IMR-90 (cell line): ENCODE measurements at regions not wholly inside any gene's neighbourhood (a gene's known extent, or its start where the extent isn't known, plus 50 kb on each side); places are given as distances from the start of the nearest gene placed in this dataset.

Experiments
- ATAC-seq: fragments of 200-7000 bp; cut with Tn5 transposase; 2 replicates; pipeline ENCODE4 v1.9.1; 2020; ENCODE audit warnings: low read depth, mild to moderate bottlenecking, moderate library complexity
- BruUV-seq: library from RNA; stranded (reverse); fragments of 400-500 nt; replicated peaks from 2 replicates; lab custom pipeline; 2021; lab: Mats Ljungman, UMichigan
- CTCF ChIA-PET: fragments of 300-600 bp; formaldehyde crosslinking; extraction: SDS; loops from one replicate; lab custom pipeline; 2021; ENCODE audit warnings: antibody characterized with exemption; lab: Yijun Ruan, JAX
- POLR2A ChIA-PET: fragments of 300-600 bp; sonication (Branson Sonifier 250); formaldehyde crosslinking; loops from one replicate; lab custom pipeline; 2022; ENCODE audit warnings: antibody characterized with exemption; ENCODE audit not compliant: unreplicated experiment; lab: Charles Lee
- DNase-seq: peaks from one replicate; pipeline ENCODE4 v3.0.0; 2013
- H2AFZ ChIP-seq: replicated peaks from 2 replicates; pipeline ENCODE3; 2013; ENCODE audit warnings: low read length, mild to moderate bottlenecking; ENCODE audit not compliant: poor library complexity
- H2AK5ac ChIP-seq: 2 replicates; pipeline ENCODE4 v1.6.1; 2013; ENCODE audit warnings: low read depth, low read length, inconsistent platforms
- H2AK9ac ChIP-seq: replicated peaks from 2 replicates; pipeline ENCODE3; 2013; ENCODE audit warnings: mild to moderate bottlenecking, low read depth, low read length, moderate library complexity; ENCODE audit not compliant: poor library complexity
- H2BK120ac ChIP-seq: 2 replicates; pipeline ENCODE4 v1.6.1; 2013; ENCODE audit warnings: low read depth, low read length, inconsistent platforms
- H2BK15ac ChIP-seq: 3 replicates; pipeline ENCODE4 v1.6.1; 2013; ENCODE audit warnings: low read depth, low read length, inconsistent platforms
- H2BK20ac ChIP-seq: 2 replicates; pipeline ENCODE4 v1.6.1; 2013; ENCODE audit warnings: low read depth, mild to moderate bottlenecking, inconsistent platforms, low read length, moderate library complexity
- H2BK5ac ChIP-seq: 2 replicates; pipeline ENCODE4 v1.6.1; 2013; ENCODE audit warnings: mild to moderate bottlenecking, low read depth, low read length, inconsistent platforms; ENCODE audit not compliant: poor library complexity, severe bottlenecking
- H3K14ac ChIP-seq: replicated peaks from 2 replicates; pipeline ENCODE4 v1.6.1; 2013; ENCODE audit warnings: low read depth, low read length, inconsistent platforms
- H3K18ac ChIP-seq: 2 replicates; pipeline ENCODE4 v1.6.1; 2013; ENCODE audit warnings: low read depth, low read length, control low read depth
- H3K23ac ChIP-seq: 2 replicates; pipeline ENCODE4 v1.6.1; 2013; ENCODE audit warnings: low read depth, low read length, inconsistent platforms
- H3K27ac ChIP-seq: 2 replicates; pipeline ENCODE4 v1.5.1; 2013; ENCODE audit warnings: mild to moderate bottlenecking, control low read depth, low read length; ENCODE audit not compliant: insufficient read depth
- H3K27me3 ChIP-seq: 2 replicates; pipeline ENCODE4 v1.6.1; 2013; ENCODE audit warnings: low read length; ENCODE audit not compliant: control insufficient read depth, insufficient read depth
- H3K36me3 ChIP-seq: 2 replicates; pipeline ENCODE4 v1.6.1; 2013; ENCODE audit warnings: low read length, mixed read lengths; ENCODE audit not compliant: control insufficient read depth, insufficient read depth
- H3K4ac ChIP-seq: 2 replicates; pipeline ENCODE4 v1.6.1; 2013; ENCODE audit warnings: low read depth, low read length, inconsistent platforms
- H3K4me1 ChIP-seq: 2 replicates; pipeline ENCODE4 v1.6.1; 2013; ENCODE audit warnings: low read length, mixed read lengths; ENCODE audit not compliant: control insufficient read depth, insufficient read depth
- H3K4me2 ChIP-seq: 2 replicates; pipeline ENCODE4 v1.6.1; 2013; ENCODE audit warnings: low read depth, mild to moderate bottlenecking, control low read depth, low read length, moderate library complexity
- H3K4me3 ChIP-seq: 2 replicates; pipeline ENCODE4 v1.5.1; 2013; ENCODE audit warnings: low read depth, mild to moderate bottlenecking, control low read depth, low read length, moderate library complexity; ENCODE audit not compliant: insufficient read depth
- H3K56ac ChIP-seq: 2 replicates; pipeline ENCODE4 v1.6.1; 2013; ENCODE audit warnings: low read length, inconsistent platforms; ENCODE audit not compliant: insufficient read depth; ENCODE audit errors: extremely low read depth
- H3K79me1 ChIP-seq, 2 experiments: 2 replicates each; pipeline ENCODE4 v1.6.1; 2013; ENCODE audit warnings: low read length in 2 of 2, inconsistent platforms in 1 of 2, low read depth in 1 of 2
- H3K9ac ChIP-seq: 2 replicates; pipeline ENCODE4 v1.6.1; 2013; ENCODE audit warnings: low read depth, low read length, control low read depth
- H3K9me1 ChIP-seq: 2 replicates; pipeline ENCODE4 v1.6.1; 2013; ENCODE audit warnings: low read length, inconsistent platforms; ENCODE audit not compliant: insufficient read depth
- H3K9me3 ChIP-seq: 2 replicates; pipeline ENCODE4 v1.6.1; 2013; ENCODE audit warnings: low read length; ENCODE audit not compliant: control insufficient read depth, insufficient read depth
- H4K20me1 ChIP-seq: 2 replicates; pipeline ENCODE4 v1.6.1; 2013; ENCODE audit warnings: low read length, inconsistent platforms; ENCODE audit not compliant: insufficient read depth
- H4K5ac ChIP-seq: 2 replicates; pipeline ENCODE4 v1.6.1; 2013; ENCODE audit warnings: mild to moderate bottlenecking, low read depth, low read length, control low read depth
- H4K8ac ChIP-seq, 2 experiments: 2 replicates each; pipeline ENCODE4 v1.6.1; 2013; ENCODE audit warnings: low read depth in 2 of 2, low read length in 2 of 2, control low read depth in 1 of 2, inconsistent platforms in 1 of 2
- H4K91ac ChIP-seq: 2 replicates; pipeline ENCODE4 v1.6.1; 2013; ENCODE audit warnings: low read depth, low read length, inconsistent platforms; ENCODE audit not compliant: insufficient read depth
- BHLHE40 ChIP-seq: fragments of 150-350 bp; IDR thresholded peaks from 2 replicates; pipeline ENCODE4 v1.6.1; 2016; ENCODE audit warnings: mild to moderate bottlenecking, low read depth, low read length
- CEBPB ChIP-seq: IDR thresholded peaks from 2 replicates; pipeline ENCODE4 v1.6.1; 2012; ENCODE audit warnings: low read depth, low read length, improper control_type of control experiment
- CHD1 ChIP-seq: IDR thresholded peaks from 2 replicates; pipeline ENCODE4 v1.6.1; 2012; ENCODE audit warnings: low read depth, low read length, improper control_type of control experiment
- ELK1 ChIP-seq: fragments of 150-350 bp; IDR thresholded peaks from 2 replicates; pipeline ENCODE4 v1.6.1; 2016; ENCODE audit warnings: low read depth, mild to moderate bottlenecking, low read length, moderate library complexity, borderline replicate concordance
- FOS ChIP-seq: fragments of 150-350 bp; IDR thresholded peaks from 2 replicates; pipeline ENCODE4 v1.6.1; 2016; ENCODE audit warnings: low read depth, low read length
- MAFK ChIP-seq: IDR thresholded peaks from 2 replicates; pipeline ENCODE4 v1.6.1; 2012; ENCODE audit warnings: low read depth, low read length, improper control_type of control experiment
- MAZ ChIP-seq: IDR thresholded peaks from 2 replicates; pipeline ENCODE4 v1.6.1; 2012; ENCODE audit warnings: low read depth, mild to moderate bottlenecking, low read length, improper control_type of control experiment, moderate library complexity, borderline replicate concordance
- MXI1 ChIP-seq: IDR thresholded peaks from 2 replicates; pipeline ENCODE4 v1.6.1; 2012; ENCODE audit warnings: low read depth, mild to moderate bottlenecking, low read length, moderate library complexity, borderline replicate concordance
- NFE2L2 ChIP-seq: fragments of 150-350 bp; IDR thresholded peaks from 2 replicates; pipeline ENCODE4 v1.6.1; 2016; ENCODE audit warnings: low read depth, mild to moderate bottlenecking, low read length
- POLR2A ChIP-seq: IDR thresholded peaks from 2 replicates; pipeline ENCODE4 v1.6.1; 2012; ENCODE audit warnings: mild to moderate bottlenecking, low read depth, low read length
- RAD21 ChIP-seq: IDR thresholded peaks from 2 replicates; pipeline ENCODE4 v1.6.1; 2012; ENCODE audit warnings: low read length, improper control_type of control experiment
- RCOR1 ChIP-seq: IDR thresholded peaks from 2 replicates; pipeline ENCODE4 v1.6.1; 2012; ENCODE audit warnings: mild to moderate bottlenecking, low read length, improper control_type of control experiment; ENCODE audit not compliant: insufficient replicate concordance
- RFX5 ChIP-seq: IDR thresholded peaks from 2 replicates; pipeline ENCODE4 v1.8.0; 2012; ENCODE audit warnings: low read depth, mild to moderate bottlenecking, low read length, moderate library complexity
- SMC3 ChIP-seq: fragments of 150-350 bp; IDR thresholded peaks from 2 replicates; pipeline ENCODE4 v1.6.1; 2016; ENCODE audit warnings: low read depth, mild to moderate bottlenecking, antibody characterized with exemption, low read length, moderate library complexity
- WGBS, 2 experiments: methylation state at CpG; one replicate each; pipeline versions ENCODE4 v1.1.5 to v1.1.7; 2013; ENCODE audit warnings: missing lambda C conversion rate in 2 of 2; ENCODE audit not compliant: insufficient read length in 1 of 2; ENCODE audit errors: extremely low coverage in 2 of 2; 5-methylcytosine and 5-hydroxymethylcytosine counted together
- dilution Hi-C: fragments of 300-500 bp; cut with HindIII; formaldehyde crosslinking; loops from one replicate; pipeline ENCODE4 v1.14.3; 2018; ENCODE audit warnings: low sequenced_read_pairs; ENCODE audit not compliant: unreplicated experiment
- in situ Hi-C: fragments of 300-500 bp; cut with MboI; formaldehyde crosslinking; loops from 3 replicates; pipeline ENCODE4 v1.14.3; 2019; ENCODE audit warnings: low sequenced_read_pairs, inconsistent platforms, mixed read lengths
- intact Hi-C: fragments of 100-400 bp; cut with micrococcal nuclease; formaldehyde crosslinking; loops from 2 replicates; pipeline ENCODE4 v1.10.0; 2022
- TF ChIP-seq, protein P1 (sequence below): fragments of 150-350 bp; IDR thresholded peaks from 2 replicates; pipeline ENCODE4 v1.6.1; 2017; ENCODE audit warnings: mild to moderate bottlenecking, antibody characterized with exemption, low read length, low read depth
- TF ChIP-seq, protein P2 (sequence below): conservative IDR thresholded peaks from 2 replicates; pipeline ENCODE4 v1.5.1; 2012; ENCODE audit warnings: mild to moderate bottlenecking, low read depth, low read length, improper control_type of control experiment

- no peaks in the 10 kb centered on the region for H3K9me1 ChIP-seq
- no peak overlapping the region for H2AFZ ChIP-seq
- no peaks in the 10 kb centered on the region for H3K79me1 ChIP-seq
- no peak overlapping the region for H2BK15ac ChIP-seq
- H3K27ac ChIP-seq: no peak overlapping the region
- no peaks in the 10 kb centered on the region for H3K4me1 ChIP-seq
- CTCF ChIA-PET: no interaction called here
- DNase-seq (no peak), ATAC-seq (no peak)
- H2AK5ac ChIP-seq: no peak overlapping the region
- no peak overlapping the region for H3K23ac ChIP-seq
- intact Hi-C loops (no loop called here), dilution Hi-C loops (no loop called here), in situ Hi-C loops (no loop called here)
- no peaks in the 10 kb centered on the region for H3K36me3 ChIP-seq
- no peaks in the 10 kb centered on the region for H3K27me3 ChIP-seq
- no peak overlapping the region for H4K91ac ChIP-seq
- no peak overlapping the region for H3K9ac ChIP-seq
- H3K4me2 ChIP-seq: no peak overlapping the region
- H3K4ac ChIP-seq: no peak overlapping the region
- no peak overlapping the region for H2AK9ac ChIP-seq
- peaks cover 5% of the 10 kb centered on the region for H3K9me3 ChIP-seq
- H2BK20ac ChIP-seq: no peak overlapping the region
- H3K56ac ChIP-seq: no peak overlapping the region
- TF ChIP-seq NFE2L2: no peak
- no peak for TF ChIP-seq POLR2A
- TF ChIP-seq MXI1: no peak
- no peak for TF ChIP-seq RAD21
- no peak for TF ChIP-seq MAFK
- no peak for TF ChIP-seq RFX5
- TF ChIP-seq, protein P1, sequence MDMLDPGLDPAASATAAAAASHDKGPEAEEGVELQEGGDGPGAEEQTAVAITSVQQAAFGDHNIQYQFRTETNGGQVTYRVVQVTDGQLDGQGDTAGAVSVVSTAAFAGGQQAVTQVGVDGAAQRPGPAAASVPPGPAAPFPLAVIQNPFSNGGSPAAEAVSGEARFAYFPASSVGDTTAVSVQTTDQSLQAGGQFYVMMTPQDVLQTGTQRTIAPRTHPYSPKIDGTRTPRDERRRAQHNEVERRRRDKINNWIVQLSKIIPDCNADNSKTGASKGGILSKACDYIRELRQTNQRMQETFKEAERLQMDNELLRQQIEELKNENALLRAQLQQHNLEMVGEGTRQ: no peak
- TF ChIP-seq SMC3: no peak
- TF ChIP-seq CEBPB: no peak
- TF ChIP-seq CHD1: no peak
- no peak for TF ChIP-seq BHLHE40
- no peak for TF ChIP-seq ELK1
- no peak for TF ChIP-seq MAZ
- TF ChIP-seq, protein P2, sequence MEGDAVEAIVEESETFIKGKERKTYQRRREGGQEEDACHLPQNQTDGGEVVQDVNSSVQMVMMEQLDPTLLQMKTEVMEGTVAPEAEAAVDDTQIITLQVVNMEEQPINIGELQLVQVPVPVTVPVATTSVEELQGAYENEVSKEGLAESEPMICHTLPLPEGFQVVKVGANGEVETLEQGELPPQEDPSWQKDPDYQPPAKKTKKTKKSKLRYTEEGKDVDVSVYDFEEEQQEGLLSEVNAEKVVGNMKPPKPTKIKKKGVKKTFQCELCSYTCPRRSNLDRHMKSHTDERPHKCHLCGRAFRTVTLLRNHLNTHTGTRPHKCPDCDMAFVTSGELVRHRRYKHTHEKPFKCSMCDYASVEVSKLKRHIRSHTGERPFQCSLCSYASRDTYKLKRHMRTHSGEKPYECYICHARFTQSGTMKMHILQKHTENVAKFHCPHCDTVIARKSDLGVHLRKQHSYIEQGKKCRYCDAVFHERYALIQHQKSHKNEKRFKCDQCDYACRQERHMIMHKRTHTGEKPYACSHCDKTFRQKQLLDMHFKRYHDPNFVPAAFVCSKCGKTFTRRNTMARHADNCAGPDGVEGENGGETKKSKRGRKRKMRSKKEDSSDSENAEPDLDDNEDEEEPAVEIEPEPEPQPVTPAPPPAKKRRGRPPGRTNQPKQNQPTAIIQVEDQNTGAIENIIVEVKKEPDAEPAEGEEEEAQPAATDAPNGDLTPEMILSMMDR: no peak
- TF ChIP-seq FOS: no peak
- TF ChIP-seq RCOR1: no peak
- H4K8ac ChIP-seq: no peak overlapping the region
- no peak overlapping the region for H3K4me3 ChIP-seq
- POLR2A ChIA-PET: no interaction called here
- H4K5ac ChIP-seq: no peak overlapping the region
- no peak overlapping the region for H3K14ac ChIP-seq
- WGBS, 2 experiments: no CpG with 5 or more reads among the region's 3 CpGs
- BruUV-seq: no TSS peak
- no peaks in the 10 kb centered on the region for H4K20me1 ChIP-seq
- H3K18ac ChIP-seq: no peak overlapping the region
- no peak overlapping the region for H2BK120ac ChIP-seq
- H2BK5ac ChIP-seq: no peak overlapping the region
Observed at GRCh38 chr2:5502385-5502784, 189.8 kb upstream of the SOX11 start.
